ENCODE measurements at regions not wholly inside any gene's neighbourhood (a gene's known extent, or its start where the extent isn't known, plus 50 kb on each side); places are given as distances from the start of the nearest gene placed in this dataset.

DNA sequence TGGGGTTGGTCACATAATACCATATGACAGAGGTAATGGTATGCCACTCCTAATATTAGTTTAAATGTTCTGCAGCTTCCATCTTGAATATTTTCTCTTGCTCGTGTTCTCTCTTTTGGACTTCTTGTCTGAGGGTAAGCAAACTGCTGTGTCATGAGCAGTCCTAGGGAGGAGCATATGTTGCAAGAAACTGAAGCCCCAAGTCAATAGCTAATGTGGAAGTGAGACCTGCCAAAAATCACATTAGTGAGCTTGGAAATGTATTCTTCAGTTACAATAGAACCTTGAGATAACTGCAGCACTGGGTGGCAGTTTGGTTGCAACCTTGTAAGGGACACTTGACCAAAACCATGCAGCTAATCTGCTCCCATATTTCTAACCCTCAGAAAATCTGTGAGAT is 178.2 kb upstream of the IMPG1 start:
- no peaks in the 10 kb centered on the region for H3K36me3 Mint-ChIP-seq
- no peak overlapping the region for H3K27ac Mint-ChIP-seq
- Histone ChIP-seq H3K4me2 (no peak overlapping the region), H3K9ac (no peak overlapping the region), H3K27me3 (no peaks in the 10 kb centered on the region), H3K4me3 (no peak overlapping the region), H2AFZ (replicated peaks) (no peak overlapping the region), H3F3A (ENCODE audit: low read depth) (no peaks in the 10 kb centered on the region), H3K79me2 (ENCODE audit: low read depth) (no peaks in the 10 kb centered on the region), H3K9me3 (ENCODE audit: low read depth) (no peaks in the 10 kb centered on the region), H3K4me1 (peaks cover 9% of the 10 kb centered on the region), H3K27ac (no peak overlapping the region), H3K36me3 (no peaks in the 10 kb centered on the region), H4K20me1 (ENCODE audit: low read depth) (no peaks in the 10 kb centered on the region)
- no peak for TF ChIP-seq EZH2 (IDR thresholded peaks at IDR 0.05)
- no peak for TF ChIP-seq EZH2phosphoT487 (IDR thresholded peaks at IDR 0.05)
- TF ChIP-seq, protein P1, sequence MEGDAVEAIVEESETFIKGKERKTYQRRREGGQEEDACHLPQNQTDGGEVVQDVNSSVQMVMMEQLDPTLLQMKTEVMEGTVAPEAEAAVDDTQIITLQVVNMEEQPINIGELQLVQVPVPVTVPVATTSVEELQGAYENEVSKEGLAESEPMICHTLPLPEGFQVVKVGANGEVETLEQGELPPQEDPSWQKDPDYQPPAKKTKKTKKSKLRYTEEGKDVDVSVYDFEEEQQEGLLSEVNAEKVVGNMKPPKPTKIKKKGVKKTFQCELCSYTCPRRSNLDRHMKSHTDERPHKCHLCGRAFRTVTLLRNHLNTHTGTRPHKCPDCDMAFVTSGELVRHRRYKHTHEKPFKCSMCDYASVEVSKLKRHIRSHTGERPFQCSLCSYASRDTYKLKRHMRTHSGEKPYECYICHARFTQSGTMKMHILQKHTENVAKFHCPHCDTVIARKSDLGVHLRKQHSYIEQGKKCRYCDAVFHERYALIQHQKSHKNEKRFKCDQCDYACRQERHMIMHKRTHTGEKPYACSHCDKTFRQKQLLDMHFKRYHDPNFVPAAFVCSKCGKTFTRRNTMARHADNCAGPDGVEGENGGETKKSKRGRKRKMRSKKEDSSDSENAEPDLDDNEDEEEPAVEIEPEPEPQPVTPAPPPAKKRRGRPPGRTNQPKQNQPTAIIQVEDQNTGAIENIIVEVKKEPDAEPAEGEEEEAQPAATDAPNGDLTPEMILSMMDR (IDR thresholded peaks at IDR 0.05), result no peak
- no peaks in the 10 kb centered on the region for H3K27me3 Mint-ChIP-seq (ENCODE audit: insufficient read depth, low read depth)
- no peak overlapping the region for H3K4me3 Mint-ChIP-seq
- DNase-seq (ENCODE audit: low spot score), result no peak
- no peaks in the 10 kb centered on the region for H3K9me3 Mint-ChIP-seq
- H3K4me1 Mint-ChIP-seq, result peaks cover 7% of the 10 kb centered on the region

DNA sequence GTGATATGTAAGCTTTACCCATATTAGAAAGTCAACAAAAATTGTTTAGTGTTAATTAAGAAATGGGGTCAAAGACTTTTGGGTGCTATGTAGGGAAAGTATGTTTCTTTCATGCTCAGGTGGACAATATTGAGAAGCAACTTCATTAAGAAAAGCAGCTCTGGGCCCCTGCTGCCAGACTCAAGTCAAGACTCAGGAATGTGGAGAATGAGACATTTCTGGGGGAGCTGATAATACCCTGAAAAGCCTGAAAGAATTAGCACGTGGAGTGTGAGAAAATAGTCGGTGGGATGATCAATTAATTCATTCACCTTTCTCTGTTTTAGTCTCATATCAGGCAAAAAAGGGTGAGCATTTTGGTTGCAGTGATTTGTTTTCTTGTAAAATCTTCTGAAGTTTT is 175.1 kb upstream of the IMPG1 start:
- no peak for TF ChIP-seq EZH2phosphoT487 (IDR thresholded peaks at IDR 0.05)
- TF ChIP-seq EZH2 (IDR thresholded peaks at IDR 0.05), result no peak
- TF ChIP-seq, protein P1 (IDR thresholded peaks at IDR 0.05), result no peak
- H3F3A ChIP-seq (ENCODE audit: low read depth), result no peaks in the 10 kb centered on the region
- Mint-ChIP-seq H3K27ac (no peak overlapping the region), H3K27me3 (ENCODE audit: insufficient read depth, low read depth) (no peaks in the 10 kb centered on the region), H3K9me3 (no peaks in the 10 kb centered on the region), H3K4me1 (peaks cover 7% of the 10 kb centered on the region), H3K4me3 (no peak overlapping the region), H3K36me3 (no peaks in the 10 kb centered on the region)
- H3K9ac ChIP-seq, result no peak overlapping the region
- no peak overlapping the region for H3K4me3 ChIP-seq
- H3K27ac ChIP-seq, result no peak overlapping the region
- H3K27me3 ChIP-seq, result no peaks in the 10 kb centered on the region
- H3K9me3 ChIP-seq (ENCODE audit: low read depth), result no peaks in the 10 kb centered on the region
- no peak overlapping the region for H3K4me2 ChIP-seq
- peaks cover 9% of the 10 kb centered on the region for H3K4me1 ChIP-seq
- H3K79me2 ChIP-seq (ENCODE audit: low read depth), result no peaks in the 10 kb centered on the region
- H2AFZ ChIP-seq (replicated peaks), result no peak overlapping the region
- DNase-seq (ENCODE audit: low spot score), result peak; percentile 67
- H3K36me3 ChIP-seq, result no peaks in the 10 kb centered on the region
- H4K20me1 ChIP-seq (ENCODE audit: low read depth), result no peaks in the 10 kb centered on the region

DNA sequence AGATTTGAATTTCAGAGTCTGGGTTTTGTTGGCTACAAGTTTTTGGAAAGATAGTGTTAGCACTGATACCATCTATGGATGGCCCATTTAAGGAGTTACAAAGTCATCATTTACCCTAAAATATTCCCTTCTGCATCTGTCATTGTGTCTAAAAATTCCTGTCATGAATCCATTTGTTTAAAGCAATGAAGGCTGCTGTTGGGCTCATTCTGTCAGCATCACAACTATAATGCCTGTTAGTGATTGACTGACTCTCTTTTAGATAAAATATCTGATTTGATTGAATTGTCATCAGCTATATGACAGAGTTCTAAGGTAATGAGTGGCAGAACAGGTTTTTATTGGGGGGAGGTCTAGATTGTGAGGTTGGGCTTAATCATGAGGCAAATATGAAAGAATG is 167.6 kb upstream of the IMPG1 start:
- Histone ChIP-seq H2AFZ (replicated peaks) (no peak overlapping the region), H3K4me1 (no peaks in the 10 kb centered on the region), H3K27me3 (no peaks in the 10 kb centered on the region), H3K36me3 (no peaks in the 10 kb centered on the region), H3K79me2 (ENCODE audit: low read depth) (no peaks in the 10 kb centered on the region), H3K4me2 (no peak overlapping the region), H3K9ac (no peak overlapping the region), H3K27ac (no peak overlapping the region), H4K20me1 (ENCODE audit: low read depth) (no peaks in the 10 kb centered on the region), H3K4me3 (no peak overlapping the region), H3F3A (ENCODE audit: low read depth) (no peaks in the 10 kb centered on the region), H3K9me3 (ENCODE audit: low read depth) (no peaks in the 10 kb centered on the region)
- no peak for TF ChIP-seq EZH2phosphoT487 (IDR thresholded peaks at IDR 0.05)
- TF ChIP-seq EZH2 (IDR thresholded peaks at IDR 0.05), result no peak
- TF ChIP-seq, protein P1 (IDR thresholded peaks at IDR 0.05), result no peak
- Mint-ChIP-seq H3K9me3 (peaks cover 3% of the 10 kb centered on the region), H3K4me3 (no peak overlapping the region), H3K4me1 (no peaks in the 10 kb centered on the region), H3K27me3 (ENCODE audit: insufficient read depth, low read depth) (no peaks in the 10 kb centered on the region), H3K36me3 (no peaks in the 10 kb centered on the region), H3K27ac (no peak overlapping the region)
- no peak for DNase-seq (ENCODE audit: low spot score)
